A549 (cell line): ENCODE measurements at regions not wholly inside any gene's neighbourhood (a gene's known extent, or its start where the extent isn't known, plus 50 kb on each side); places are given as distances from the start of the nearest gene placed in this dataset.

Experiments used
- ATAC-seq, 2 experiments: fragments of 200-7000 bp in 1 of 2; fragments of >200 bp in 1 of 2; cut with Nextera tagmentation in 1 of 2; cut with Tn5 transposase in 1 of 2; 3 replicates each; pipeline versions ENCODE4 v1.8.0 to v1.9.1; 2018 to 2020; ENCODE audit warnings: mild to moderate bottlenecking in 1 of 2, moderate library complexity in 1 of 2
- CTCF ChIA-PET: fragments of 300-600 bp; sonication (Branson Sonifier 250); formaldehyde crosslinking; extraction: SDS; loops from one replicate; lab custom pipeline; 2021; ENCODE audit warnings: antibody characterized with exemption, inconsistent platforms; lab: Yijun Ruan, JAX
- POLR2A ChIA-PET: fragments of 350-600 bp; formaldehyde crosslinking; extraction: SDS; loops from one replicate; lab custom pipeline; 2021; ENCODE audit warnings: antibody characterized with exemption, inconsistent platforms; lab: Yijun Ruan, JAX
- DNase-seq, 2 experiments: peaks; one replicate each; pipeline versions ENCODE4 v3.0.0 to v3.0.0-alpha.2; 2011 to 2016; ENCODE audit warnings: low read depth in 1 of 2, low spot score in 1 of 2
- FAIRE-seq: peaks from 2 replicates; lab custom pipeline; 2011; peaks lifted over from hg19 to GRCh38; lab: Jason Lieb, UNC
- H3K27ac ChIP-seq, 2 experiments: fragments of >200 bp; sonication (Bioruptor Twin); formaldehyde crosslinking; 3 replicates each; pipeline ENCODE4 v1.5.1; 2016 to 2017
- H3K4me1 ChIP-seq: fragments of >200 bp; sonication (Bioruptor Twin); formaldehyde crosslinking; 3 replicates; pipeline ENCODE4 v1.6.1; 2016
- H3K4me2 ChIP-seq: fragments of >200 bp; sonication (Bioruptor Twin); formaldehyde crosslinking; 3 replicates; pipeline ENCODE4 v1.6.1; 2016
- H3K4me3 ChIP-seq: fragments of >200 bp; sonication (Bioruptor Twin); formaldehyde crosslinking; 3 replicates; pipeline ENCODE4 v1.5.1; 2016
- H3K9me3 ChIP-seq: fragments of >200 bp; sonication (Bioruptor Twin); formaldehyde crosslinking; 3 replicates; pipeline ENCODE4 v1.6.1; 2016
- BHLHE40 ChIP-seq: IDR thresholded peaks from 2 replicates; pipeline ENCODE4 v1.6.1; 2012; ENCODE audit warnings: low read depth, low read length, inconsistent platforms
- CEBPB ChIP-seq, 2 experiments: fragments of >200 bp in 1 of 2; sonication (Bioruptor Twin) in 1 of 2; formaldehyde crosslinking in 1 of 2; IDR thresholded peaks; 2 replicates each; pipeline ENCODE4 v1.6.1; 2012 to 2016
- CHD2 ChIP-seq: fragments of 150-350 bp; IDR thresholded peaks from 2 replicates; pipeline ENCODE4 v1.6.1; 2014; ENCODE audit warnings: low read length; ENCODE audit not compliant: partially characterized antibody
- CTCF ChIP-seq: fragments of >200 bp; sonication (Bioruptor Twin); formaldehyde crosslinking; IDR thresholded peaks from 3 replicates; pipeline ENCODE4 v1.5.1; 2016
- E2F6 ChIP-seq: IDR thresholded peaks from 2 replicates; pipeline ENCODE4 v1.6.1; 2012; ENCODE audit warnings: low read depth, borderline replicate concordance
- EHMT2 ChIP-seq: fragments of 200-600 bp; sonication (generic); IDR thresholded peaks from 2 replicates; pipeline ENCODE4 v1.6.1; 2016; ENCODE audit warnings: antibody characterized with exemption, low read depth, mild to moderate bottlenecking, moderate library complexity
- EP300 ChIP-seq, 2 experiments: fragments of >200 bp; sonication (Bioruptor Twin); formaldehyde crosslinking; IDR thresholded peaks; 2 replicates in 1 of 2; 3 replicates in 1 of 2; pipeline ENCODE4 v1.6.1; 2016 to 2017
- HES2 ChIP-seq: fragments of >200 bp; sonication (Bioruptor Twin); formaldehyde crosslinking; IDR thresholded peaks from 2 replicates; pipeline ENCODE4 v1.6.1; 2016
- HOXA7 ChIP-seq: fragments of 250-450 bp; sonication (Bioruptor Pico); IDR thresholded peaks from 2 replicates; pipeline ENCODE4 v1.5.0; 2020; ENCODE audit warnings: mild to moderate bottlenecking, moderate library complexity
- JUN ChIP-seq, 2 experiments: fragments of >200 bp; sonication (Bioruptor Twin); formaldehyde crosslinking; IDR thresholded peaks; 2 replicates in 1 of 2; 3 replicates in 1 of 2; pipeline ENCODE4 v1.6.1; 2016 to 2017
- MYC ChIP-seq: IDR thresholded peaks from 2 replicates; pipeline ENCODE4 v1.6.1; 2012; ENCODE audit warnings: mild to moderate bottlenecking, inconsistent platforms, low read length, improper control_type of control experiment, borderline replicate concordance
- NPAS2 ChIP-seq: fragments of 250-450 bp; sonication (Bioruptor Pico); IDR thresholded peaks from 2 replicates; pipeline ENCODE4 v1.8.0; 2022; ENCODE audit warnings: mild to moderate bottlenecking, moderate library complexity, borderline replicate concordance
- PBX3 ChIP-seq: IDR thresholded peaks from 2 replicates; pipeline ENCODE4 v1.6.1; 2012
- POLR2A ChIP-seq: IDR thresholded peaks from 2 replicates; pipeline ENCODE4 v1.6.1; 2012; ENCODE audit warnings: mild to moderate bottlenecking, low read length
- POLR2AphosphoS2 ChIP-seq: conservative IDR thresholded peaks from 2 replicates; pipeline ENCODE4 v1.6.1; 2012; ENCODE audit warnings: low read length, improper control_type of control experiment, inconsistent platforms
- RARB ChIP-seq: fragments of 250-450 bp; sonication (Bioruptor Pico); IDR thresholded peaks from 2 replicates; pipeline ENCODE4 v1.8.0; 2021; ENCODE audit warnings: mild to moderate bottlenecking, moderate library complexity
- RFX5 ChIP-seq: fragments of 450-650 bp; IDR thresholded peaks from 2 replicates; pipeline ENCODE4 v1.7.1; 2014; ENCODE audit warnings: antibody characterized with exemption, mild to moderate bottlenecking, moderate library complexity
- RNF2 ChIP-seq: fragments of 200-600 bp; sonication (generic); IDR thresholded peaks from 2 replicates; pipeline ENCODE4 v1.6.1; 2016; ENCODE audit warnings: low read depth, mild to moderate bottlenecking, antibody characterized with exemption, moderate library complexity, borderline replicate concordance
- TFCP2L1 ChIP-seq: fragments of 250-450 bp; sonication (Bioruptor Pico); IDR thresholded peaks from 2 replicates; pipeline ENCODE4 v1.5.0; 2021; ENCODE audit warnings: mild to moderate bottlenecking
- USF2 ChIP-seq: fragments of 450-650 bp; IDR thresholded peaks from 2 replicates; pipeline ENCODE4 v1.6.1; 2014; ENCODE audit warnings: antibody characterized with exemption
- ZC3H11A ChIP-seq: fragments of 450-650 bp; IDR thresholded peaks from 2 replicates; pipeline ENCODE4 v1.6.1; 2014; ENCODE audit warnings: antibody characterized with exemption, mild to moderate bottlenecking
- ZNF302 ChIP-seq: fragments of 250-450 bp; sonication (Bioruptor Pico); IDR thresholded peaks from 2 replicates; pipeline ENCODE4 v1.9.0; 2021; ENCODE audit warnings: inconsistent platforms, mild to moderate bottlenecking, moderate library complexity
- WGBS: methylation state at CpG from one replicate; pipeline ENCODE4 v1.1.6; 2017; ENCODE audit errors: missing lambda C conversion rate; 5-methylcytosine and 5-hydroxymethylcytosine counted together

- no peak overlapping the region for H3K4me2 ChIP-seq
- ATAC-seq (no peak), FAIRE-seq (no peak), DNase-seq (no peak)
- no peaks in the 10 kb centered on the region for H3K4me1 ChIP-seq
- no peak for TF ChIP-seq CTCF
- TF ChIP-seq EHMT2 = no peak
- TF ChIP-seq CEBPB (IDR thresholded peaks at IDR 0.05) = no peak
- no peak overlapping the region for H3K4me3 ChIP-seq
- no peak overlapping the region for H3K27ac ChIP-seq
- WGBS = 72% methylated on average over 10 of the region's 10 CpGs
- H3K9me3 ChIP-seq = no peaks in the 10 kb centered on the region
- ChIA-PET CTCF (interaction anchor here (0.7 to 2.8 kb wide), 4 partner anchors 9 to 24 kb away, joined by 3 to 9 read pairs (median 3); no protein-coding TSS in a partner anchor), POLR2A (no interaction called here)
These were observed 61.6 kb upstream of the ANKRD1 start for GRCh38 chr10:90982406-90983008.

- no peaks in the 10 kb centered on the region for H3K9me3 ChIP-seq
- 79% methylated on average over 6 of the region's 6 CpGs for WGBS
- H3K4me2 ChIP-seq = no peak overlapping the region
- no peak for ATAC-seq
- POLR2A ChIA-PET = no interaction called here
- TF ChIP-seq MYC = no peak
- no peak for TF ChIP-seq EP300 (IDR thresholded peaks at IDR 0.05)
- no peak for TF ChIP-seq TFCP2L1 (CRISPR knock-in tag)
- no peak for TF ChIP-seq NPAS2 (CRISPR knock-in tag)
- no peak for TF ChIP-seq PBX3
- TF ChIP-seq POLR2AphosphoS2 = no peak
- TF ChIP-seq E2F6 = no peak
- TF ChIP-seq JUN (IDR thresholded peaks at IDR 0.05) = no peak
- TF ChIP-seq POLR2A = no peak
- no peak for TF ChIP-seq CEBPB (IDR thresholded peaks at IDR 0.05)
- no peak for TF ChIP-seq HOXA7 (CRISPR knock-in tag)
- TF ChIP-seq ZC3H11A = no peak
- no peak for TF ChIP-seq HES2
- TF ChIP-seq BHLHE40 = no peak
- no peak for TF ChIP-seq RARB (CRISPR knock-in tag)
- TF ChIP-seq ZNF302 (CRISPR knock-in tag) = no peak
- TF ChIP-seq USF2 = no peak
- TF ChIP-seq RFX5 = no peak
- no peak for TF ChIP-seq RNF2
- no peak for TF ChIP-seq CHD2
- no peak overlapping the region for H3K27ac ChIP-seq
- no peak for FAIRE-seq
- no peak overlapping the region for H3K4me3 ChIP-seq
- no peaks in the 10 kb centered on the region for H3K4me1 ChIP-seq
- DNase-seq = no peak
- CTCF ChIA-PET = interaction anchor here (1.6 to 2.8 kb wide), 2 partner anchors 9 to 22 kb away, joined by 4 to 9 read pairs; no protein-coding TSS in a partner anchor
These were observed 63.1 kb upstream of the ANKRD1 start for GRCh38 chr10:90983914-90984549.
